Loucy (cell line): ENCODE measurements at regions not wholly inside any gene's neighbourhood (a gene's known extent, or its start where the extent isn't known, plus 50 kb on each side); places are given as distances from the start of the nearest gene placed in this dataset.

Experiments used
- H2AFZ ChIP-seq: fragments of 200-600 bp; sonication (generic); 2 replicates; pipeline ENCODE4 v1.6.0; 2016; ENCODE audit warnings: antibody characterized with exemption, mild to moderate bottlenecking, low read length, moderate library complexity
- H3F3A ChIP-seq: fragments of 200-600 bp; 2 replicates; pipeline ENCODE4 v1.6.0; 2016; ENCODE audit warnings: antibody characterized with exemption, low read depth, mild to moderate bottlenecking
- H3K27me3 ChIP-seq: fragments of 200-600 bp; sonication (generic); 2 replicates; pipeline ENCODE4 v1.6.1; 2014; ENCODE audit warnings: low read length, mild to moderate bottlenecking; ENCODE audit not compliant: insufficient read depth, poor library complexity, severe bottlenecking
- H3K36me3 ChIP-seq: fragments of 200-600 bp; sonication (generic); 2 replicates; pipeline ENCODE4 v1.6.1; 2016; ENCODE audit warnings: low read length; ENCODE audit not compliant: insufficient read depth
- H3K4me1 ChIP-seq: fragments of 200-600 bp; sonication (generic); 2 replicates; pipeline ENCODE4 v1.5.1; 2014; ENCODE audit warnings: low read length, mild to moderate bottlenecking; ENCODE audit not compliant: insufficient read depth, poor library complexity, severe bottlenecking
- H3K4me2 ChIP-seq: fragments of 200-600 bp; sonication (generic); 2 replicates; pipeline ENCODE4 v1.6.0; 2014; ENCODE audit warnings: antibody characterized with exemption, low read length, low read depth, mild to moderate bottlenecking; ENCODE audit not compliant: poor library complexity, severe bottlenecking
- H3K4me3 ChIP-seq: fragments of 200-600 bp; sonication (generic); 2 replicates; pipeline ENCODE4 v1.5.1; 2014; ENCODE audit warnings: low read length, mild to moderate bottlenecking, mixed read lengths; ENCODE audit not compliant: poor library complexity, severe bottlenecking
- H3K79me2 ChIP-seq: fragments of 200-600 bp; sonication (generic); 2 replicates; pipeline ENCODE4 v1.6.1; 2014; ENCODE audit warnings: low read length; ENCODE audit not compliant: insufficient read depth
- H3K9ac ChIP-seq: fragments of 200-600 bp; sonication (generic); 2 replicates; pipeline ENCODE4 v1.6.0; 2014; ENCODE audit warnings: mild to moderate bottlenecking, low read depth, low read length, moderate library complexity; ENCODE audit not compliant: poor library complexity, severe bottlenecking
- H3K9me2 ChIP-seq: fragments of 200-600 bp; sonication (generic); replicated peaks from 2 replicates; pipeline ENCODE4 v1.6.1; 2016; ENCODE audit warnings: low read depth, low read length, mixed read lengths
- H3K9me3 ChIP-seq: fragments of 200-600 bp; sonication (generic); 2 replicates; pipeline ENCODE4 v1.6.1; 2014; ENCODE audit warnings: mild to moderate bottlenecking, antibody characterized with exemption, low read length, low read depth; ENCODE audit not compliant: insufficient read depth
- H4K20me1 ChIP-seq: fragments of 200-600 bp; sonication (generic); 2 replicates; pipeline ENCODE4 v1.6.0; 2014; ENCODE audit warnings: antibody characterized with exemption, low read length, mild to moderate bottlenecking; ENCODE audit not compliant: insufficient read depth, poor library complexity, severe bottlenecking
- CTCF ChIP-seq: fragments of 200-600 bp; sonication (generic); conservative IDR thresholded peaks from 2 replicates; pipeline ENCODE4 v1.5.1; 2014; ENCODE audit warnings: mild to moderate bottlenecking, antibody characterized with exemption, low read length
- EZH2phosphoT487 ChIP-seq: fragments of 200-600 bp; IDR thresholded peaks from 2 replicates; pipeline ENCODE4 v1.6.1; 2018; ENCODE audit warnings: antibody characterized with exemption, mild to moderate bottlenecking, moderate library complexity, borderline replicate concordance

- TF ChIP-seq EZH2phosphoT487 (no peak), CTCF (no peak)
- Histone ChIP-seq H3K9me3 (no peaks in the 10 kb centered on the region), H3K27me3 (no peaks in the 10 kb centered on the region), H4K20me1 (no peaks in the 10 kb centered on the region), H3K4me1 (no peaks in the 10 kb centered on the region), H3F3A (no peaks in the 10 kb centered on the region), H3K4me2 (no peak overlapping the region), H3K9ac (no peak overlapping the region), H2AFZ (no peak overlapping the region), H3K4me3 (no peak overlapping the region), H3K79me2 (no peaks in the 10 kb centered on the region), H3K36me3 (no peaks in the 10 kb centered on the region), H3K9me2 (no peaks in the 10 kb centered on the region)
Observed at GRCh38 chr10:62724465-62724864, 80.1 kb upstream of the ADO start.

DNA sequence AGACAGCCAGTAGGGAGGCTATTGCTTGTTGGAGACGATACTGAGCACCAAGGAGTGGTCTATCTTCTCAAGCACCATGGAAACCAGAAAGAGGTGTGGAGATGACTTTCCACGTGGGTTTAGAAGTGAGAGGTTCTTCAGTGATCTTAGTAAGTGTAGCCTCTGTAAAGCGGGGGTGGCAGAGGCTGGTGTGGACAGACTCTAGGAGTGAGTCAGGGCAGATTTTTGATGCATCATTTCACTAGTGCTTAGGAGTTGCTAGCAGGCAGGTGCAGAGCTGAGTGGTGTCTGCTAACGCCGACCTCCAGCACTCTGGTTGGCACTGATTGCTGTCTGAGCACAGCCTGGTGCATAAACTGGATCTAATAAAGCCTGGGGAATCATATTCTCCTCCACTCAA is 78.4 kb upstream of the ADO start:
- no peaks in the 10 kb centered on the region for H4K20me1 ChIP-seq
- H3F3A ChIP-seq = no peaks in the 10 kb centered on the region
- no peaks in the 10 kb centered on the region for H3K27me3 ChIP-seq
- H3K9me2 ChIP-seq = no peaks in the 10 kb centered on the region
- H3K9ac ChIP-seq = no peak overlapping the region
- no peaks in the 10 kb centered on the region for H3K79me2 ChIP-seq
- H3K4me2 ChIP-seq = no peak overlapping the region
- no peaks in the 10 kb centered on the region for H3K9me3 ChIP-seq
- no peak overlapping the region for H3K4me3 ChIP-seq
- TF ChIP-seq EZH2phosphoT487 (no peak), CTCF (no peak)
- no peaks in the 10 kb centered on the region for H3K36me3 ChIP-seq
- no peaks in the 10 kb centered on the region for H3K4me1 ChIP-seq
- no peak overlapping the region for H2AFZ ChIP-seq

DNA sequence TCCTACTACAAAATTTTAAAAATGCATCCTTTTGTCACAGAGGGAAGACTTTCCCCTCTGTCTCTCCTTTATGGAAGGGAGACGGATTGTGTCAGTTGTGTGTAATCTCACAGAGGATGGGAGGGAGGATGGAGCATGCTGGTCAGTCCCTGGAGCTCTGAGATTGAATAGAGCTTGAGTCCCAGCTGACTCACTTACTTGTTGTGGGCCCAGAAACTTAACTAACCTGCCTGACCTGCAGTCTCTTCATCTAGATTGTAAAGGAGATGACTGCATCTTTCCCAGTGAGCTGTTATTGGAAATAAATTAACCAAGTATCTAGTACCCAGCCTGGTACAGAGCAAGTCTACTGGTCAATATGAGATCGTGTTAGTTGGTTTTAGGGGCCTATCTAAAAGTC is 77.9 kb upstream of the ADO start:
- TF ChIP-seq CTCF = no peak
- no peak for TF ChIP-seq EZH2phosphoT487
- no peaks in the 10 kb centered on the region for H3K79me2 ChIP-seq
- H3K9ac ChIP-seq = no peak overlapping the region
- H3K9me3 ChIP-seq = no peaks in the 10 kb centered on the region
- H3K9me2 ChIP-seq = no peaks in the 10 kb centered on the region
- no peaks in the 10 kb centered on the region for H3K36me3 ChIP-seq
- H3K27me3 ChIP-seq = no peaks in the 10 kb centered on the region
- no peaks in the 10 kb centered on the region for H4K20me1 ChIP-seq
- H3K4me3 ChIP-seq = no peak overlapping the region
- H3F3A ChIP-seq = no peaks in the 10 kb centered on the region
- H3K4me1 ChIP-seq = no peaks in the 10 kb centered on the region
- H3K4me2 ChIP-seq = no peak overlapping the region
- no peak overlapping the region for H2AFZ ChIP-seq
